Right lobe of liver (tissue), 4 donors: ENCODE measurements at regions not wholly inside any gene's neighbourhood (a gene's known extent, or its start where the extent isn't known, plus 50 kb on each side); places are given as distances from the start of the nearest gene placed in this dataset.

Experiments used
- CTCF ChIP-seq, 4 donors: fragments of 200-600 bp in 3 of 4; fragments of 450-650 bp in 1 of 4; IDR thresholded peaks; one replicate each; pipeline versions ENCODE4 v1.5.1 to v1.8.0; 2016 to 2022; ENCODE audit warnings: antibody characterized with exemption in 4 of 4, mild to moderate bottlenecking in 2 of 4
- POLR2A ChIP-seq: fragments of 450-650 bp; IDR thresholded peaks from one replicate; pipeline ENCODE4 v1.6.1; 2017; ENCODE audit warnings: antibody characterized with exemption, mild to moderate bottlenecking
- donor health status: DM: no; HTN: no; CAD: no.
- donor health status: DM: no; HTN: no; CAD: no.
- donor health status: DM: no; HTN: yes; CAD: no.

- TF ChIP-seq CTCF (IDR thresholded peaks at IDR 0.05) (no peak), POLR2A (no peak)
These were observed 269.2 kb downstream of the KLF12 start for GRCh38 chr13:73865027-73865426.
